ENCODE measurements at regions not wholly inside any gene's neighbourhood (a gene's known extent, or its start where the extent isn't known, plus 50 kb on each side); places are given as distances from the start of the nearest gene placed in this dataset.

DNA sequence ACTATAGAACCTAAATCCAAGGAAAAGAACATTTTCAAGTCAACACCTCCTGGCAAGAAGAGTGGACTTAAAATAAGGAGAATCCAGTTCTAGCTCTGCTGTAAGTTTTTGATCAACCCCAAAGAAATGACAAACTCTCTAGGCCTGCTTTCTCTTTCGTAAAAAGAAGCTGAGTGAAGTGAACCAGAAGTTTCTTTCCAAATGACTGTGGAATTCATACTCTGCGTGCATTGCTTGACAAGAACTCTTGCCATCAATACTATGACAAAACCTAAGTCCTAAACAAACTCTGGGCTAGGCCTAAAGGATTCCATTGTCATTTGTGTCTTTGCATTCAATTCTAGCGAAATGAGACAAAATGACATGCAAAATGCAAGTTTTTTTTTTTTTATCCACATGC lies 187.5 kb upstream of the SOX9 start:
- TF ChIP-seq EP300 (IDR thresholded peaks at IDR 0.05) (no peak), POLR2A (IDR thresholded peaks at IDR 0.05; ENCODE audit: low read depth) (no peak)
- TF ChIP-seq, protein P1, sequence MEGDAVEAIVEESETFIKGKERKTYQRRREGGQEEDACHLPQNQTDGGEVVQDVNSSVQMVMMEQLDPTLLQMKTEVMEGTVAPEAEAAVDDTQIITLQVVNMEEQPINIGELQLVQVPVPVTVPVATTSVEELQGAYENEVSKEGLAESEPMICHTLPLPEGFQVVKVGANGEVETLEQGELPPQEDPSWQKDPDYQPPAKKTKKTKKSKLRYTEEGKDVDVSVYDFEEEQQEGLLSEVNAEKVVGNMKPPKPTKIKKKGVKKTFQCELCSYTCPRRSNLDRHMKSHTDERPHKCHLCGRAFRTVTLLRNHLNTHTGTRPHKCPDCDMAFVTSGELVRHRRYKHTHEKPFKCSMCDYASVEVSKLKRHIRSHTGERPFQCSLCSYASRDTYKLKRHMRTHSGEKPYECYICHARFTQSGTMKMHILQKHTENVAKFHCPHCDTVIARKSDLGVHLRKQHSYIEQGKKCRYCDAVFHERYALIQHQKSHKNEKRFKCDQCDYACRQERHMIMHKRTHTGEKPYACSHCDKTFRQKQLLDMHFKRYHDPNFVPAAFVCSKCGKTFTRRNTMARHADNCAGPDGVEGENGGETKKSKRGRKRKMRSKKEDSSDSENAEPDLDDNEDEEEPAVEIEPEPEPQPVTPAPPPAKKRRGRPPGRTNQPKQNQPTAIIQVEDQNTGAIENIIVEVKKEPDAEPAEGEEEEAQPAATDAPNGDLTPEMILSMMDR (IDR thresholded peaks at IDR 0.05), result no peak
